Activated T-helper 2 cell treated with anti-CD3 and anti-CD28 coated beads, Interferon-gamma antibody, Interleukin-2, Interleukin-4, amounts not matched to agents 10 μg/mL and 5 μg/mL and 100 μg/mL, durations not matched to agents 14 hours and 24 hours and 36 hours (primary cell): ENCODE measurements at regions not wholly inside any gene's neighbourhood (a gene's known extent, or its start where the extent isn't known, plus 50 kb on each side); places are given as distances from the start of the nearest gene placed in this dataset.

Source experiments
- DNase-seq: peaks from one replicate; pipeline ENCODE4 v3.0.0; 2021; ENCODE audit warnings: low spot score
- H3K27ac Mint-ChIP-seq: one replicate; pipeline ENCODE4 v1.8.0; 2021; ENCODE audit warnings: mixed read lengths
- H3K27me3 Mint-ChIP-seq: one replicate; pipeline ENCODE4 v1.8.0; 2021; ENCODE audit warnings: low read depth, mixed read lengths
- H3K36me3 Mint-ChIP-seq: one replicate; pipeline ENCODE4 v1.8.0; 2021; ENCODE audit warnings: low read depth, mixed read lengths
- H3K4me1 Mint-ChIP-seq: one replicate; pipeline ENCODE4 v1.8.0; 2021; ENCODE audit warnings: low read depth, mixed read lengths
- H3K4me3 Mint-ChIP-seq: one replicate; pipeline ENCODE4 v1.8.0; 2021; ENCODE audit warnings: low read depth, mild to moderate bottlenecking, moderate library complexity, mixed read lengths
- H3K9me3 Mint-ChIP-seq: one replicate; pipeline ENCODE4 v1.8.0; 2021; ENCODE audit warnings: mixed read lengths
- intact Hi-C: fragments of 100-400 bp; cut with micrococcal nuclease; formaldehyde crosslinking; loops from one replicate; pipeline ENCODE4 v1.15.1; 2023

- no peaks in the 10 kb centered on the region for H3K9me3 Mint-ChIP-seq
- intact Hi-C loops: no loop called here
- H3K27ac Mint-ChIP-seq: no peak overlapping the region
- no peak for DNase-seq
- peaks cover 2% of the 10 kb centered on the region for H3K4me1 Mint-ChIP-seq
- no peaks in the 10 kb centered on the region for H3K36me3 Mint-ChIP-seq
- no peak overlapping the region for H3K4me3 Mint-ChIP-seq
- peaks cover 5% of the 10 kb centered on the region for H3K27me3 Mint-ChIP-seq
These were observed 80.2 kb upstream of the PPP2R5A start for GRCh38 chr1:212205006-212205405.

GRCh38 chr1:212205843-212206242, 79.4 kb upstream of the PPP2R5A start:
- H3K4me1 Mint-ChIP-seq: peaks cover 2% of the 10 kb centered on the region
- intact Hi-C loops: no loop called here
- no peaks in the 10 kb centered on the region for H3K36me3 Mint-ChIP-seq
- no peak overlapping the region for H3K4me3 Mint-ChIP-seq
- peaks cover 5% of the 10 kb centered on the region for H3K27me3 Mint-ChIP-seq
- DNase-seq: no peak
- no peak overlapping the region for H3K27ac Mint-ChIP-seq
- H3K9me3 Mint-ChIP-seq: no peaks in the 10 kb centered on the region

GRCh38 chr1:212207118-212207517, 78.1 kb upstream of the PPP2R5A start:
- Mint-ChIP-seq H3K36me3 (no peaks in the 10 kb centered on the region), H3K4me1 (peaks cover 2% of the 10 kb centered on the region), H3K27me3 (peaks cover 5% of the 10 kb centered on the region), H3K4me3 (no peak overlapping the region), H3K27ac (no peak overlapping the region), H3K9me3 (no peaks in the 10 kb centered on the region)
- DNase-seq: no peak
- intact Hi-C loops: no loop called here

- no peaks in the 10 kb centered on the region for H3K36me3 Mint-ChIP-seq
- H3K9me3 Mint-ChIP-seq: no peaks in the 10 kb centered on the region
- peaks cover 2% of the 10 kb centered on the region for H3K4me1 Mint-ChIP-seq
- H3K27ac Mint-ChIP-seq: no peak overlapping the region
- no peak overlapping the region for H3K4me3 Mint-ChIP-seq
- no peak for DNase-seq
- intact Hi-C loops: no loop called here
- peaks cover 5% of the 10 kb centered on the region for H3K27me3 Mint-ChIP-seq
These were observed 77.2 kb upstream of the PPP2R5A start for GRCh38 chr1:212207822-212208520.

GRCh38 chr1:212208978-212209644, 76.1 kb upstream of the PPP2R5A start:
- H3K27me3 Mint-ChIP-seq: peaks cover 5% of the 10 kb centered on the region
- no peaks in the 10 kb centered on the region for H3K9me3 Mint-ChIP-seq
- H3K4me1 Mint-ChIP-seq: peaks cover 2% of the 10 kb centered on the region
- no peak overlapping the region for H3K27ac Mint-ChIP-seq
- intact Hi-C loops: no loop called here
- H3K4me3 Mint-ChIP-seq: no peak overlapping the region
- no peak for DNase-seq
- H3K36me3 Mint-ChIP-seq: no peaks in the 10 kb centered on the region

- Mint-ChIP-seq H3K4me1 (peaks cover 2% of the 10 kb centered on the region), H3K27ac (no peak overlapping the region), H3K36me3 (no peaks in the 10 kb centered on the region), H3K27me3 (peaks cover 2% of the 10 kb centered on the region), H3K4me3 (no peak overlapping the region), H3K9me3 (no peaks in the 10 kb centered on the region)
- DNase-seq: no peak
- intact Hi-C loops: no loop called here
These were observed 73.8 kb upstream of the PPP2R5A start for GRCh38 chr1:212211371-212211770.

GRCh38 chr1:212212343-212212742, 72.9 kb upstream of the PPP2R5A start:
- intact Hi-C loops: no loop called here
- no peak for DNase-seq
- no peaks in the 10 kb centered on the region for H3K36me3 Mint-ChIP-seq
- H3K27me3 Mint-ChIP-seq: peaks cover 2% of the 10 kb centered on the region
- no peaks in the 10 kb centered on the region for H3K9me3 Mint-ChIP-seq
- no peak overlapping the region for H3K27ac Mint-ChIP-seq
- H3K4me1 Mint-ChIP-seq: peaks cover 2% of the 10 kb centered on the region
- no peak overlapping the region for H3K4me3 Mint-ChIP-seq

- DNase-seq: no peak
- Mint-ChIP-seq H3K27me3 (peaks cover 2% of the 10 kb centered on the region), H3K4me1 (peaks cover 2% of the 10 kb centered on the region), H3K27ac (no peak overlapping the region), H3K9me3 (no peaks in the 10 kb centered on the region), H3K4me3 (no peak overlapping the region), H3K36me3 (no peaks in the 10 kb centered on the region)
- intact Hi-C loops: no loop called here
These were observed 72.3 kb upstream of the PPP2R5A start for GRCh38 chr1:212212906-212213305.

- Mint-ChIP-seq H3K4me3 (no peak overlapping the region), H3K27me3 (peaks cover 2% of the 10 kb centered on the region), H3K9me3 (no peaks in the 10 kb centered on the region), H3K36me3 (no peaks in the 10 kb centered on the region), H3K27ac (no peak overlapping the region), H3K4me1 (peaks cover 10% of the 10 kb centered on the region)
- no peak for DNase-seq
- intact Hi-C loops: no loop called here
These were observed 71.4 kb upstream of the PPP2R5A start for GRCh38 chr1:212213784-212214183.

GRCh38 chr1:212214325-212214724, 70.9 kb upstream of the PPP2R5A start:
- DNase-seq: no peak
- Mint-ChIP-seq H3K4me1 (peaks cover 13% of the 10 kb centered on the region), H3K4me3 (no peak overlapping the region), H3K27me3 (peaks cover 2% of the 10 kb centered on the region), H3K9me3 (no peaks in the 10 kb centered on the region), H3K27ac (no peak overlapping the region), H3K36me3 (no peaks in the 10 kb centered on the region)
- intact Hi-C loops: no loop called here

- H3K4me3 Mint-ChIP-seq: no peak overlapping the region
- intact Hi-C loops: loop anchor here (5.0 kb wide), 3 partner anchors 41 to 76 kb away; no protein-coding TSS in a partner anchor
- H3K36me3 Mint-ChIP-seq: no peaks in the 10 kb centered on the region
- DNase-seq: no peak
- H3K27ac Mint-ChIP-seq: no peak overlapping the region
- H3K4me1 Mint-ChIP-seq: peaks cover 19% of the 10 kb centered on the region
- peaks cover 2% of the 10 kb centered on the region for H3K27me3 Mint-ChIP-seq
- H3K9me3 Mint-ChIP-seq: no peaks in the 10 kb centered on the region
These were observed 69.3 kb upstream of the PPP2R5A start for GRCh38 chr1:212215910-212216309.

- Mint-ChIP-seq H3K27me3 (peaks cover 2% of the 10 kb centered on the region), H3K4me3 (no peak overlapping the region), H3K4me1 (peaks cover 18% of the 10 kb centered on the region), H3K27ac (no peak overlapping the region), H3K9me3 (no peaks in the 10 kb centered on the region), H3K36me3 (no peaks in the 10 kb centered on the region)
- intact Hi-C loops: loop anchor here (2.0 to 5.0 kb wide), 4 partner anchors 17 to 75 kb away; no protein-coding TSS in a partner anchor
- no peak for DNase-seq
These were observed 67.6 kb upstream of the PPP2R5A start for GRCh38 chr1:212217633-212218032.

GRCh38 chr1:212218065-212218464, 67.1 kb upstream of the PPP2R5A start:
- H3K36me3 Mint-ChIP-seq: no peaks in the 10 kb centered on the region
- no peaks in the 10 kb centered on the region for H3K9me3 Mint-ChIP-seq
- no peak overlapping the region for H3K4me3 Mint-ChIP-seq
- H3K27me3 Mint-ChIP-seq: peaks cover 2% of the 10 kb centered on the region
- DNase-seq: no peak
- intact Hi-C loops: loop anchor here (2.0 to 5.0 kb wide), 4 partner anchors 17 to 74 kb away; no protein-coding TSS in a partner anchor
- H3K4me1 Mint-ChIP-seq: peaks cover 18% of the 10 kb centered on the region
- H3K27ac Mint-ChIP-seq: no peak overlapping the region
